Kidney (tissue), 13 donors: ENCODE measurements at regions not wholly inside any gene's neighbourhood (a gene's known extent, or its start where the extent isn't known, plus 50 kb on each side); places are given as distances from the start of the nearest gene placed in this dataset.

Experiments used
- DNase-seq, 5 donors: peaks; one replicate each; pipeline ENCODE4 v3.0.0-alpha.2; 2013 to 2020
- FAIRE-seq: peaks from 2 replicates; lab custom pipeline; 2012; peaks lifted over from hg19 to GRCh38; lab: Jason Lieb, UNC
- H3K27ac ChIP-seq, 2 donors: one replicate each; pipeline ENCODE4 v1.7.0; 2013; ENCODE audit warnings: low read depth in 2 of 2, low read length in 2 of 2, inconsistent platforms in 1 of 2
- H3K27me3 ChIP-seq: one replicate; pipeline ENCODE4 v1.7.1; 2013; ENCODE audit warnings: low read length, inconsistent platforms; ENCODE audit not compliant: control insufficient read depth, insufficient read depth
- H3K36me3 ChIP-seq, 3 donors: one replicate each; pipeline versions ENCODE4 v1.7.0 to v1.7.1; 2013; ENCODE audit warnings: low read length in 3 of 3, control low read depth in 1 of 3, inconsistent platforms in 1 of 3; ENCODE audit not compliant: insufficient read depth in 3 of 3, control insufficient read depth in 2 of 3
- H3K4me1 ChIP-seq, 3 donors: one replicate each; pipeline versions ENCODE4 v1.7.0 to v1.7.1; 2013; ENCODE audit warnings: low read length in 3 of 3, inconsistent platforms in 1 of 3, low read depth in 1 of 3; ENCODE audit not compliant: control insufficient read depth in 2 of 3, insufficient read depth in 2 of 3
- H3K4me3 ChIP-seq, 3 donors: one replicate each; pipeline versions ENCODE4 v1.7.0 to v1.8.1; 2013; ENCODE audit warnings: low read length in 3 of 3, control low read depth in 1 of 3, inconsistent platforms in 1 of 3
- H3K9ac ChIP-seq, 3 donors: one replicate each; pipeline versions ENCODE4 v1.7.0 to v1.7.1; 2013; ENCODE audit warnings: low read length in 3 of 3, control low read depth in 1 of 3, inconsistent platforms in 1 of 3
- H3K9me3 ChIP-seq, 3 donors: one replicate each; pipeline versions ENCODE4 v1.7.0 to v1.7.1; 2013; ENCODE audit warnings: low read length in 3 of 3, control low read depth in 1 of 3, inconsistent platforms in 1 of 3; ENCODE audit not compliant: control insufficient read depth in 2 of 3, insufficient read depth in 1 of 3
- CTCF ChIP-seq: IDR thresholded peaks from 3 replicates; pipeline ENCODE4 v1.5.1; 2012; ENCODE audit warnings: mild to moderate bottlenecking, moderate library complexity, borderline replicate concordance; ENCODE audit not compliant: insufficient read depth; ENCODE audit errors: extremely low read depth
- intact Hi-C: fragments of 100-400 bp; cut with DNase I; formaldehyde crosslinking; loops from one replicate; pipeline ENCODE4 v1.11.1; 2022
- donor health status: control.
- donor health status: control.
- donor health status: control.
- donor health status: control.
- donor health status: control.
- donor health status: DM: yes; HTN: yes; CAD: no.
- donor health status: Normal renal cell carcinoma (clear cell type).

GRCh38 chr2:204416236-204416635 is 129.0 kb upstream of the PARD3B start:
- Histone ChIP-seq H3K4me1 (no peaks in the 10 kb centered on the region), H3K36me3 (no peaks in the 10 kb centered on the region), H3K27me3 (no peaks in the 10 kb centered on the region), H3K27ac (no peak overlapping the region), H3K4me3 (no peak overlapping the region), H3K9me3 (no peaks in the 10 kb centered on the region), H3K9ac (no peak overlapping the region)
- no peak for TF ChIP-seq CTCF
- FAIRE-seq, result no peak
- intact Hi-C loops, result no loop called here
- DNase-seq, result no peak

GRCh38 chr2:204425821-204426220 is 119.5 kb upstream of the PARD3B start:
- intact Hi-C loops, result no loop called here
- H3K4me1 ChIP-seq, result no peaks in the 10 kb centered on the region
- FAIRE-seq, result no peak
- no peak overlapping the region for H3K4me3 ChIP-seq
- H3K27me3 ChIP-seq, result no peaks in the 10 kb centered on the region
- H3K36me3 ChIP-seq, result no peaks in the 10 kb centered on the region
- H3K9me3 ChIP-seq, result no peaks in the 10 kb centered on the region
- H3K9ac ChIP-seq, result no peak overlapping the region
- no peak overlapping the region for H3K27ac ChIP-seq
- no peak for TF ChIP-seq CTCF
- no peak for DNase-seq

- H3K27ac ChIP-seq, result no peak overlapping the region
- no peak for TF ChIP-seq CTCF
- no peaks in the 10 kb centered on the region for H3K36me3 ChIP-seq
- no peak overlapping the region for H3K4me3 ChIP-seq
- no peak for FAIRE-seq
- H3K9me3 ChIP-seq, result peaks cover 0 to 6% (median 0%) of the 10 kb centered on the region in 3 donors
- H3K9ac ChIP-seq, result no peak overlapping the region
- H3K27me3 ChIP-seq, result no peaks in the 10 kb centered on the region
- H3K4me1 ChIP-seq, result no peaks in the 10 kb centered on the region
- no peak for DNase-seq
- intact Hi-C loops, result no loop called here
These were observed 116.6 kb upstream of the PARD3B start for GRCh38 chr2:204428675-204429074.

- no peaks in the 10 kb centered on the region for H3K27me3 ChIP-seq
These were observed 113.7 kb upstream of the PARD3B start for GRCh38 chr2:204431529-204431928.

More at GRCh38 chr2:204431529-204431928, 113.7 kb upstream of the PARD3B start:
- Histone ChIP-seq H3K9me3 (peaks cover 0 to 6% (median 0%) of the 10 kb centered on the region in 3 donors), H3K27ac (no peak overlapping the region), H3K36me3 (no peaks in the 10 kb centered on the region), H3K9ac (no peak overlapping the region), H3K4me1 (no peaks in the 10 kb centered on the region), H3K4me3 (no peak overlapping the region)
- DNase-seq, result no peak
- TF ChIP-seq CTCF, result no peak
- intact Hi-C loops, result no loop called here
- FAIRE-seq, result no peak
